BLaER1 treated with 17β-estradiol and CSF1 and Interleukin-3, amounts not matched to agents 10 nM and 100 nM (cell line): ENCODE measurements at regions not wholly inside any gene's neighbourhood (a gene's known extent, or its start where the extent isn't known, plus 50 kb on each side); places are given as distances from the start of the nearest gene placed in this dataset.
"Not testable (repeated sequence)": the region's sequence is repeated elsewhere in the genome, so short reads cannot be mapped to it uniquely, and the experiment has no call there.

Experiments
- H3K27ac ChIP-seq, 11 experiments: shearing (Covaris generic); formaldehyde crosslinking; 2 replicates each; pipeline ENCODE4 v1.8.1; 2022
- H3K27me3 ChIP-seq, 11 experiments: shearing (Covaris generic); formaldehyde crosslinking; 2 replicates each; pipeline ENCODE4 v1.8.1; 2022
- H3K36me3 ChIP-seq, 11 experiments: shearing (Covaris generic); formaldehyde crosslinking; 2 replicates each; pipeline ENCODE4 v1.8.1; 2022
- H3K4me1 ChIP-seq, 10 experiments: shearing (Covaris generic); formaldehyde crosslinking; 2 replicates each; pipeline ENCODE4 v1.8.1; 2022
- H3K4me2 ChIP-seq, 11 experiments: shearing (Covaris generic); formaldehyde crosslinking; 2 replicates each; pipeline ENCODE4 v1.8.1; 2022
- H3K4me3 ChIP-seq, 10 experiments: shearing (Covaris generic); formaldehyde crosslinking; 2 replicates each; pipeline ENCODE4 v1.8.1; 2022
- H3K9ac ChIP-seq, 11 experiments: shearing (Covaris generic); formaldehyde crosslinking; 2 replicates each; pipeline ENCODE4 v1.8.1; 2022
- H3K9me3 ChIP-seq, 11 experiments: shearing (Covaris generic); formaldehyde crosslinking; replicated peaks in 1 of 11; 2 replicates each; pipeline ENCODE4 v1.8.1; 2022
- H4K20me1 ChIP-seq, 11 experiments: shearing (Covaris generic); formaldehyde crosslinking; 2 replicates each; pipeline ENCODE4 v1.8.1; 2022
- Cebpa-rat ChIP-seq, 11 experiments: shearing (Covaris generic); IDR thresholded peaks; 2 replicates each; pipeline ENCODE4 v1.8.1; 2022

DNA sequence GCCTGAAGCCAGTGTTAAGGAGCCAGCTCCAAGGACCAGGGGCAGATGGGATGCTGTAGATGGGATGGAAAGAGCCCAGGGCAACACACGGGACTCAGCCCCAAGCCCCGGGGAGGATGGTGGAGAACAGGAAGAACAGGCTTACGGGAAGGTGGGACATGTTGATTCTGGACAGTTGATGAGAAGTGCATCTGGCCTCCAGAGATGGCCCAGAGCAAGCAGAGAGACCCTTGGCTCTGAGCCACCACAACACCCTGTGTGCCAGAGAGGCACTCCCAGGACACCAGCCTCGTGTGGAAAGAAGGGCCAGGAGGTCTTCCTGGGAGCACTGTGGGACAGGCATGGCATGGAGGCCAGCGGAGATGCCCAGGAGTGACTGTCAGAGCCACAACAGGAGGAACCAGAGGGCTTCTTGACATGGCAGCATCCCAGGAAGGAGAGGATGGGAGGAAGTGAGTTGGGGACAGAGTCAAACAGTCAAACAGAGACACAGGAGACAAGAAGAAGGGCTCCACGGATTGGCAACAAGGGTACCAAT lies 156.3 kb upstream of the MVB12B start:
- no peaks in the 10 kb centered on the region; a peak in 1 of 22 replicates for H4K20me1 ChIP-seq
- no peaks in the 10 kb centered on the region for H3K27me3 ChIP-seq
- no peak overlapping the region for H3K27ac ChIP-seq
- H3K9ac ChIP-seq = no peak overlapping the region
- H3K4me2 ChIP-seq = no peak overlapping the region
- H3K36me3 ChIP-seq = no peaks in the 10 kb centered on the region
- peaks cover 0 to 10% (median 6%) of the 10 kb centered on the region in 10 experiments; a peak in 15 of 20 replicates for H3K4me1 ChIP-seq
- H3K4me3 ChIP-seq = no peak overlapping the region
- no peak for TF ChIP-seq Cebpa-rat (IDR thresholded peaks at IDR 0.05)
- peaks cover 14 to 24% (median 20%) of the 10 kb centered on the region in 11 experiments for H3K9me3 ChIP-seq

DNA sequence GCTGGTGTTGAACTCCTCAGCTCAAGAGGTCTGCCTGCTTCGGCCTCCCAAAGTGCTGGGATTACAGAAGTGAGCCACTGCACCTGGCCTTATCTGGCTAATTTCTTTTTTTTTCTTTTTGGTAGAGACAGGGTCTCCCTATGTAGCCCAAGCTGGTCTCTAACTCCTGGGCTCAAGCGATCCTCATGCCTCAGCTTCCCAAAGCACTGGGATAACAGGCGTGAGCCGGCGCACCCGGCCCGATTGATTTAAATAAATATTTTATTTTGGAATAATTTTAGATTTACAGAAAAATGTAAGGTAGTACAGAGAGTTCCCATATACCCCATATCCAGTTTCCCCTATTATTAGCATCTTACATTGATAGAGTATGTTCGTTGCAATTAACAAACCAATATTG lies 155.0 kb upstream of the MVB12B start:
- Histone ChIP-seq H3K27ac (no peak overlapping the region), H3K9ac (no peak overlapping the region), H3K27me3 (no peaks in the 10 kb centered on the region), H3K9me3 (peaks cover 22 to 35% (median 30%) of the 10 kb centered on the region in 11 experiments), H4K20me1 (no peaks in the 10 kb centered on the region; a peak in 1 of 22 replicates), H3K36me3 (no peaks in the 10 kb centered on the region), H3K4me2 (no peak overlapping the region), H3K4me3 (no peak overlapping the region), H3K4me1 (no peaks in the 10 kb centered on the region)
- TF ChIP-seq Cebpa-rat (IDR thresholded peaks at IDR 0.05) = no peak

DNA sequence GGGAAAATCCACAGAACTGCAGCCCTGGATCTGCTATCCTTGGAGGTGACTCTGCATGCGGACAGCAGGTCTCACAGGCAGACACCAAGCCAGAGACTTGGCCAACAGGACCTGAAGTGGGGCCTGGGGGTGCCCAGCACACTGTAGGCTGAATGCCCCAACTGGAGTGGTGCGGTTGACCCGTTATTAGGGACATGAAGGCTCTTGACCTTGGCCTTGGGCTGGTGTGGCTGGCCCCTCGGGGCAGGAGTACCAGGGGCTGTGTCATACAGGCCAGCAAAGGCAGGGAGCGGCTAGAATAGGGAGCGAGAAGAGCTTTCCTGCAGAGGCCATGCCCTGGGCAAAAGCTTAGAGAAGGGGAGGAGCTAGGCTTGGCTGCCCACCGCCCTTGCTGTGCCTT lies 153.2 kb upstream of the MVB12B start:
- H3K4me3 ChIP-seq = no peak overlapping the region
- H3K27ac ChIP-seq = no peak overlapping the region
- no peaks in the 10 kb centered on the region; a peak in 1 of 22 replicates for H4K20me1 ChIP-seq
- H3K36me3 ChIP-seq = no peaks in the 10 kb centered on the region
- no peaks in the 10 kb centered on the region for H3K27me3 ChIP-seq
- TF ChIP-seq Cebpa-rat (IDR thresholded peaks at IDR 0.05) = no peak
- no peak overlapping the region for H3K9ac ChIP-seq
- no peaks in the 10 kb centered on the region for H3K4me1 ChIP-seq
- H3K9me3 ChIP-seq = peaks cover 22 to 37% (median 32%) of the 10 kb centered on the region in 11 experiments
- H3K4me2 ChIP-seq = no peak overlapping the region

DNA sequence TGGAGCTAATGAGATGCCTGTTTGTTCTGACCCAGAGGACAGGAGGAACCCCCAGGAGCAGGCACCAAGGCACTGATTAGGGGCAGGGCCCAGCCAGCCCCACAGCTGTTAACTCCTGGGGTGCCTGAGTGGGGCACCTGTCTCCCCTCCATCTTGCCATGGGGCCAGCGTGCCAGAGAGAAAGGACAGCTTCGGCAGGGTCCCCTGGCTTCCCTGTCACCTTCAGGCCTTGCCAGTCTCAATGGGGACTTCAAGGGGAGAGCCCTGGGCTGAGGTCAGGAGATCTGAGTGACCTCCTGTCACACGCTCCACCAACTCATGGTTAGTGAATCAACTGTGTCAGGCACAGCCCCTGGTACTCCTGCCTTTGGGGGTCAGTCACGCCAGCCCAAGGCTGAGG lies 152.7 kb upstream of the MVB12B start:
- TF ChIP-seq Cebpa-rat (IDR thresholded peaks at IDR 0.05) = no peak
- H3K4me1 ChIP-seq = no peaks in the 10 kb centered on the region
- no peak overlapping the region for H3K27ac ChIP-seq
- H3K4me3 ChIP-seq = no peak overlapping the region
- no peak overlapping the region for H3K4me2 ChIP-seq
- H4K20me1 ChIP-seq = no peaks in the 10 kb centered on the region; a peak in 1 of 22 replicates
- no peaks in the 10 kb centered on the region for H3K27me3 ChIP-seq
- H3K9ac ChIP-seq = no peak overlapping the region
- no peaks in the 10 kb centered on the region for H3K36me3 ChIP-seq
- peaks cover 22 to 37% (median 32%) of the 10 kb centered on the region in 11 experiments for H3K9me3 ChIP-seq

DNA sequence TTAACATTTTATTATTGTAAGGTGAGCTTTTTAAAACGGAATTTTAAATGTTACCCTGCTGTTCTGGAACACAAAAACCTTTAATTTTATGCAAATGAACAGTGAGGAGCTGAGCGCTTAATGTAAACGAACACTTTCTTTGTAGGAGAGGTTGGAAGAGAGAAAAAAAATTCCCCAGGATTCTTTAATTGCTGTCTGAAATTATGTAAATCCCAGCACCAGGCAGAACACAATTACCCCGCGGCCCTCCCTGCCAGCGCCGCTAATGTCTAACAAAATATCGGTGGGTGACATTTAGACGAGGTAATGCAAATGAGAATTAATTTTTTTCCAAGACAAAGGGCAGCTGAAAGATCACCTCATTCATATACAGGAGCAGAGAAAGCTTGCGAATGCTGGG lies 143.4 kb upstream of the MVB12B start:
- Histone ChIP-seq H3K9me3 (peaks cover 25 to 35% (median 29%) of the 10 kb centered on the region in 11 experiments), H3K27ac (no peak overlapping the region), H3K4me2 (no peak overlapping the region), H3K36me3 (no peaks in the 10 kb centered on the region), H3K4me1 (peaks cover 0 to 4% (median 0%) of the 10 kb centered on the region in 10 experiments; a peak in 1 of 20 replicates), H4K20me1 (no peaks in the 10 kb centered on the region), H3K27me3 (no peaks in the 10 kb centered on the region), H3K9ac (no peak overlapping the region), H3K4me3 (no peak overlapping the region)
- TF ChIP-seq Cebpa-rat (IDR thresholded peaks at IDR 0.05) = no peak

DNA sequence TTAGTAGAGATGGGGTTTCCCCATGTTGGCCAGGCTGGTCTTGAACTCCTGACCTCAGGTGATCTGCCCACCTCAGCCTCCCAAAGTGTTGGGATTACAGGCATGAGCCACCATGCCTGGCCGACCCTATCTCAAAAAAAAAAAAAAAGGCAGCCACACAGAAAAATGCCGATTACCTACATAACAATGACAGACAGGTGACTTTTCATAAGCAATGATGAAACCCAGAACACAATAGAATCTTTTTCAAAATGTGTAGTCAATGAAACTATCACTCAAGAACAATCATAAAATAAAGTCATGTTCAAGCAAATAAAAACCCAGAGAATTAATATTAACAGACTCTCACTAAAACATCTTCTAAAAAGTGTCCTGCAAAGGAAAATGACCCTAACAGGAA lies 135.6 kb upstream of the MVB12B start:
- not testable (repeated sequence) for H3K27ac ChIP-seq, H3K9ac ChIP-seq, H3K4me2 ChIP-seq, H3K4me1 ChIP-seq, H4K20me1 ChIP-seq, H3K27me3 ChIP-seq, H3K4me3 ChIP-seq, H3K36me3 ChIP-seq, H3K9me3 ChIP-seq

DNA sequence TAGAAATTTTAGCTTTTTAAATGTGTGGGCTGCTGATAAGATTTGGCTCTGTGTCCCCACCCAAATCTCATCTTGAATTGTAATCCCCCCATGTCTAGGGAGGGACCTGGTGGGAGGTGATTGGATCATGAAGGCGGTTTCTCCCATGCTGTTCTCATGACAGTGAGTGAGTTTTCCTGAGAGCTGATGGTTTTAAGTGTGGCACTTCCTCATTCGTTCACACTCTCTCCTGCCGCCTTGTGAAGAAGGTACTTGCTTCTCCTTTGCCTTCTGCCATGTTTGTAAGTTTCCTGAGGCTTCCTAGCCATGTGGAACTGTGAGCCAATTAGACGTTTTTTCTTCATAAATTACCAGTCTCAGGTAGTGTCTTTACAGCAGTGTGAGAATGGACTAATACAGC lies 127.8 kb upstream of the MVB12B start:
- Histone ChIP-seq H3K9me3 (peaks cover 6 to 32% (median 21%) of the 10 kb centered on the region in 11 experiments; a peak in 21 of 22 replicates), H3K27ac (no peak overlapping the region), H3K4me1 (peaks cover 0 to 19% (median 17%) of the 10 kb centered on the region in 10 experiments; a peak in 18 of 20 replicates), H3K4me3 (no peak overlapping the region), H3K4me2 (no peak overlapping the region), H4K20me1 (no peaks in the 10 kb centered on the region; a peak in 1 of 22 replicates), H3K36me3 (no peaks in the 10 kb centered on the region), H3K27me3 (no peaks in the 10 kb centered on the region), H3K9ac (no peak overlapping the region)
- no peak for TF ChIP-seq Cebpa-rat (IDR thresholded peaks at IDR 0.05)

DNA sequence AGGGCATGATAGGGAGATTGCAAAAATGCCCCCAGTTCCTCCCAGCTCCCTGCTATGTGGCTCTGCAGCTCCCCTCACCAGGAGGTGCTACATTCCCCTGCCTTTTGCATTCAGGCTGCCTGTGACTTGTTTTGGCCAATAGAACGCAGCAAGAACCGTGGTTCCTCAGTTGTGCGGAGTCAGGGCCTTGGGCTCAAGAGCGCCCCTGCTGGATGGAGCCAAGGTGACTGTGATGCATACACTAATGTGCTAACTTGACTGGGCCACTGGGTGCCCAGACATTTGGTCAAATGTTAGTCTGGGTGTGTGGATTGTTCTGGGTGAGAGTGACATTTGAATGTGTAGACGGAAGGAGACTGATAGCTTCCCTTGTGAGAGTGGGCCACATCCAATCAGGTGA lies 123.3 kb upstream of the MVB12B start:
- Histone ChIP-seq H3K27me3 (no peaks in the 10 kb centered on the region), H4K20me1 (no peaks in the 10 kb centered on the region; a peak in 1 of 22 replicates), H3K36me3 (no peaks in the 10 kb centered on the region), H3K4me3 (no peak overlapping the region), H3K9me3 (peaks cover 6 to 32% (median 21%) of the 10 kb centered on the region in 11 experiments; a peak in 21 of 22 replicates), H3K9ac (0 out of 22 replicates have a peak overlapping the region, but pooled peaks of 1 of the 11 experiments have one; percentile 21), H3K4me2 (peak overlapping the region in 10 of 11 experiments; percentile 6 to 89 (median 73); a peak in 19 of 22 replicates), H3K4me1 (peaks cover 28 to 51% (median 46%) of the 10 kb centered on the region in 10 experiments), H3K27ac (peak overlapping the region in 2 of 11 experiments; percentile 26 to 59; a peak in 3 of 22 replicates)
- no peak for TF ChIP-seq Cebpa-rat (IDR thresholded peaks at IDR 0.05)

DNA sequence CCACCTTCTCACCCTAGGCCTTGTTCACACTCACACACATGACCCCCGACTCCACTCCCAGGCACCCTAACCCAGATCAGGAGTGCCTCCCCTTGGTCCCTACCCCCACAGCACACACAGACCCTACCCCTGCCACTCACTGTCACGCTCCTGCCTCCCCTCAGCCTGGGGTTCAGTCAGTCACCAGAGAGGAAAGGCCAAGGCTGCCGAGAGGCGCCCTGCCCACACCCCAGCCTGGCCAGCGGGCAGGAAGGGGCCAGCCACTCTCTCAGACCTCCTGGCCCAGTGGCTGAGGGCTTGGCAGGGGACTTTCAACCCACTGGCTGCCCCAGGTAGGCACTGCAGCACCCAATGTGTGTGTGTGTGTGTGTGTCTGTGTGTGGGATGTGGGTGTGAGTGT lies 122.4 kb upstream of the MVB12B start:
- Histone ChIP-seq H3K9ac (no peak overlapping the region), H3K4me3 (no peak overlapping the region), H3K27ac (peak overlapping the region in 4 of 11 experiments; percentile 36 to 59 (median 46); a peak in 6 of 22 replicates), H3K27me3 (no peaks in the 10 kb centered on the region), H3K36me3 (no peaks in the 10 kb centered on the region), H3K4me2 (peak overlapping the region in 9 of 11 experiments; percentile 58 to 89 (median 74); a peak in 16 of 22 replicates), H4K20me1 (no peaks in the 10 kb centered on the region; a peak in 1 of 22 replicates), H3K4me1 (peaks cover 30 to 53% (median 46%) of the 10 kb centered on the region in 10 experiments), H3K9me3 (peaks cover 6 to 25% (median 18%) of the 10 kb centered on the region in 11 experiments; a peak in 21 of 22 replicates)
- TF ChIP-seq Cebpa-rat (IDR thresholded peaks at IDR 0.05) = no peak
